Activated CD8-positive, alpha-beta memory T cell treated with anti-CD3 and anti-CD28 coated beads, Interleukin-2, amount 50 U/mL, for 4 hours (primary cell): ENCODE measurements at regions not wholly inside any gene's neighbourhood (a gene's known extent, or its start where the extent isn't known, plus 50 kb on each side); places are given as distances from the start of the nearest gene placed in this dataset.

ENCODE experiments used
- DNase-seq: peaks from one replicate; pipeline ENCODE4 v3.0.0-alpha.2; 2020

DNA sequence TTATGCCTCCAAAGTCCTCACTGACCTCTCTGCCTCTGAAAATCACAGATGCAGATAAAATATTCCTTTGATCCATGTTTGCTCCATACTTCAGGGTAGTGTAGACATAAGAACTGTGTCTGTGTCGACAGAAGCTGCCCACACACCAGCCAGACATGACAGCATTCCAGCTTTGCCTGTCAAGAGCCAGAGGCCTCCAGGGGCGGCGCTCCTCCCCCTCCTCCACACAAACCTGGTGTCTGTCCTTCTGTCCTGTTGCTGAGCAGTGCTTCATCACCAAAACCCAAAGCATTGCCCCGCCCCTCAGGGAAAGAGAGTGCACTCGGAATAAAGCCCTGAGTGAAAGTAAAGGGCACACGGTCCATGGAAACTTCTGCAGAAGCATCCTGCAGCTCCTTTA is 379.4 kb downstream of the FBXW7 start:
- DNase-seq = no peak

DNA sequence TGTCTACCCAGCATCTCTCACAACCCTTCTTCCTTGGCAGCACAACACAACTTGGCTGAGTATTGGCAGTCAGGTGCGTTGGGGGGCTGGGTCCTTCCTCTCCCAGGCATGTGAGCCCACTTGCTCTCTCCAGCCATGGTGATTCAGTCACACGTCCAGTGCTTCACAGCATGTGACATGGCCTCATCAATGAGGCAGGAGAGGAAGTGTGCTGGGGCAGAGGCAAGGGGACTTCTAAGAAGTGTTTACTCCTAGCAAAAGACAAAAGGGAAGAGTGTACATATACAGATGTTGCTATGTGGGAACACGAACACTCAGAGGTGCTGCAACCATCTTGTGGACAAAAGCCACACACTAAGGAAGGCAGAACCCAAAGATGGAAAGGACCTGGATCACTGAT is 380.8 kb downstream of the FBXW7 start:
- DNase-seq = no peak

DNA sequence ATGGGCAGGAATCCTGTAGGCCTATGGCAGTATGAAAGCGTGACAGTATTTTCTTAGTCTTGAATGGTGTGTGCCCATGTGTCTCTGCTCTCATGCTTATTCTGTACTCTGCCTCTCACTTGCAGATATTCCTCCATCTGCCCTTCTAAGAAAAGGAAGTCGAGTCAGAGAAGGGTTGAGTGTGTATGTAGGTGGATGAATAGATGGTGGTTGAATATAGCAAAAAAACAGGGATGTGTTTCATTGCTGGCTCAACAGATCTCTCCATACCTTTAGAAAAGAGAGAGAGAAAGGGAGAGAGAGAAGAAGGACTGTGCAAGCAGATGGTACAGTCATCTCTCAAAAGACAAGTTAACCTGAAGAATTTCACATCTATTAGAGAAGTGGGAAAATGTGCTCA is 381.5 kb downstream of the FBXW7 start:
- DNase-seq = no peak

DNA sequence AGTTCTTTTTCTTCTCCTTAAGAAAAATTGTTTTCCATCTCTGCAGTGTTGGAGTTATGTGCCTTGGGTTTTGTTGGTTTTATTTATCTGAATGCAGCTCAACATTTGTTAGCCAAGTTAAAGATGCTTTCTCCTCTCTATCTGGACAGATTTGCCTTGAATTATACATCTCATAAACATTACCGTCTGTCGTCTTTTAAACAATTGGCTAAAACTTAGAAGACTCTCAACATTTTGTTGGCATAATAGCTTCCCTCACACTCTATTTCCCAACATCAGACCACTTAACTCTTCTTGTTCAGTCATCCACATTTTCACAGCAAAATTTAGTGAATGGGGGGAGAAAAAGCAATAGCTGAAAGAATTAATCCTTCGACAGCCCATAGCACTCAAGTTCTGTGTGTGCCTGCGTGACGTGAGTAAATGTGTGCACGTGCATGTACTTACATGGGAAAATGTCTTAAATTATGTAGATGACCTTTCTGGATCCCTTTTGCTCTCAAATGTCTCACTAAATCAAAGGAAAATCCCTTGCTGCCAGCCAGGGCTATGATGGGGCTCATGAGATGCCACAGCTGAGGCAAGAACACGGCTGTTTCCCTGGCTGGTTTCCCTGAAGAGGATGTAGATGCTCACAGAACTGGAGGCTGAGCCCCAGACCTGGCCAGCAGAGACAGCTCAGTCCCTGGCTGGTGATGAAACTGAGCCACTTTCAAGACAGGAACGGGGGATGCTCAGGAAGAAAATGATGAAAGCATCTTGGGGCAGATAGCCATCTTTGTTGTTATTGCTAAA is 382.2 kb downstream of the FBXW7 start:
- no peak for DNase-seq

DNA sequence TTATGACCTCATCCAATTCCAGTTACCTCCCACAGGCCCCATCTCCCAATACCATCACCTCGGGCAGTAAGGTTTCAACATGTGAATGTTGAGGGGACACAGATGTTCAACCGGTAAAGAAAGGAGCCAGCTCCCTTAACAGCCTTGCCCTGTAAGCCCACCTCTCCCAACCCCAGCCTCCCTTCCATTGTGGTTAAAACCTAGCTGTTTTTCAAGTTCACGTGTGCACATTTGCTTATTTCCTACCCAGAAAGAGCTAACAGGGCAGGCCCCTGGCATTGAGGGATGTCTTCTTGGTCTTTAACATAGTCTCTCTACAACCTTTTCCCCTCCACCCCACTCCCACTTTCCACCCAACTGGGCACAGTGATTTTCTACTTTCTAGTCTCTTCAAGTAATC is 385.7 kb downstream of the FBXW7 start:
- DNase-seq = no peak

DNA sequence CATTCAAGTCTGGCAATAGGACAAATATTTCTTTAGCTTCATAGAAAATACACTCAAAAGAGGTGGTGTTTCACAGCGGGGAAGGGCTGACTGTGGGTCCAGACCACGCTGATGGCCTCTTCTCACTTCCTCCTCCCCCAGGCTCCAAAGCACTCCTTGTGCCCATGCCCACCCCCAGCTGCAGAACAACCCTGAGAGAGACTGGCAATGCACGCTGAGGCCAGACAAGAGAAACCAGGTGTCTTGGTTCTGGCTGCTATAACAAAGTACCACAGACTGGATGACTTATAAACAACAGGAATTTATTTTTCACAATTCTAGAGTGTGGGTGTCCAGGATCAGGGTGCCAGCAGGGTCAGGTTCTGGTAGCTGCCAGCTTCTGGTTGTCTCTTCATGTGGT is 386.1 kb downstream of the FBXW7 start:
- DNase-seq = no peak

DNA sequence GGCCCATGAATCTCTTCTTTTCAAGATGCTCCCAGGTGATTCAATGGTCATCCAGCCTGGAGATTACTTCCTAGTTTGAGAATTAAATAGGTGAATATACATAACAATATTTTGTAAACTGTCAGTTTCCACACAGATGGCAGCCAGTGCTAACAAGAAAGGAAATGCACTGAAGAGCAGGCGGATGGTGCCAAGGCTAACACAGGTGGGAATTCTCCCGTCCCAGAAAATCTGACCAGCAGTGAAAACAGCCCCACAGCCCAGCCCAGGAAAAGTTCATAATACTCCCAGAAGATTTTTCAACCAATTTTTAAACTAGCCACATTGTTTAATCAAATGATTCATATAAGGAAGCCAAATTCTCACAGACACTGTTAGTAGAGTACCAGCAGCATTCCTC is 387.2 kb upstream of the GATB start:
- DNase-seq = no peak

DNA sequence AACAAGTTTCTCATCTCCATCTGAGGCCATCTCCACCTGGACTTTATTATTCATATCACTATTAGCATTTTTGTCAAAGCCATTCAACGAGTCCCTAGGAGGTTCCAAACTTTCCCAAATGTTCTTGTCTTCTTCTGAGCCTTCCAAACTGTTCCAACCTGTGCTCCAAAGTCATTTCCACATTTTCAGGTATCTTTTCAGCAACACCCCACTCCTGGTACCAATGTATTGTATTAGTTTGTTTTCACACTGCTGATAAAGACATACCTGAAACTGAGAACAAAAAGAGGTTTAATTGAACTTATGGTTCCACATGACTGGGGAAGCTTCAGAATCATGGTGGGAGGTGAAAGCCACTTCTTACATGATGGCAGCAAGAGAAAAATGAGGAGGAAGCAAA is 385.4 kb upstream of the GATB start:
- no peak for DNase-seq

DNA sequence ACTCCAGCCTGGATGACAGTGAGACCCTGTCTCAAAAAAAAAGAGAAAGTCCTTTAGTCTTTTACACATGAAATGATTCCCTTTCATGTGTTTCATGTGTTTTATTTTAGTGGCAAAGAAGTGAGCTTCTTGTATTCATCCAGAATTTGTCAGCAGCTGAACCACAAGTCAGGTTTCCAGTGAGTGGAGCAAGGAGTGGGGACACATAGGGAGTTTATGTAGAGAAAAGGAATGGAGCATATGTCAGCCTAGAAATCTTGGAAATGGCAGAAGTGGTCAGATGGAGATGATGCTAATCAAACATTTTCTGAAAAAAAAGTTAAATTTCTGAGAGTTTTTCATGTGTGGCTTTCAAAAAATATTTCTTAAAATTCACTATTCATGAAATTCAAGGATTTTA is 383.0 kb upstream of the GATB start:
- no peak for DNase-seq

DNA sequence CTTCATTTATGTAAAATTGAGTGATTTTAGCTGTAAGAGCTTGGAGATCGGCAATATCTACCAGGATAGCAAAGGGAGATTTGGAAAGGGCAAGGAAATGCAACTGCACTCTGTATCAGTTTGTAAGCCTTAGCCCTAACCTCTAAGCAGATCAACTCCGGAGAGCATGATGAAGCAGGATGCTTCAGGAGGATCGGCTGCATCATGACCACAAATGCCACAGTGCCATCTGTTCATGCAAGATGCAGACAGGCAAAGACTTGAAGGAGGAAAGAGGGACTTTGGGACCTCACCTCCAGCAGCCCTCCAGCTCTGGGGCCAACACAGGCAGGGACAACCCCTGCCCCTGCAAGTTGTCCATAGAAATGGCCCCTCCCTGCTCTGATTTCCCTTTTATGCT is 377.6 kb upstream of the GATB start:
- DNase-seq = no peak

DNA sequence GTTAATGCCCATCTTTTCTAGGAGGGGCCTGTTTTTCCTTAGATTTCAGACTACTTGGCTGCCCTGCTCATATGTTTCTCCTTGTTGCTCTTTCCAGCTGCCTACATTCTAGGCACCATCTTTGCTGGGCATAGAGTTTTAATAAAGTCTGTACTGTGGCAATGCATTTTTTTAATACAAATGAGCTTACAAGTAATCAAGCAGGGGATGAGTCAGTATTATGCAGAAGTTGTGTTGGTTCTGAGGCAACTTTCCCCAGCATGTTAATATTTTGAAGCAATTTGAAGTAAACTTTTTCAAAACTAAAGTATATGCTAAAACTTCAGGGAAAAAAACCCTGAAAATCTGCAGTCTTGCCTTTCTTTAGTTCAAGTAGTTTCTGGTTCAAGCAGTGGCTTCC is 372.0 kb upstream of the GATB start:
- DNase-seq = no peak

DNA sequence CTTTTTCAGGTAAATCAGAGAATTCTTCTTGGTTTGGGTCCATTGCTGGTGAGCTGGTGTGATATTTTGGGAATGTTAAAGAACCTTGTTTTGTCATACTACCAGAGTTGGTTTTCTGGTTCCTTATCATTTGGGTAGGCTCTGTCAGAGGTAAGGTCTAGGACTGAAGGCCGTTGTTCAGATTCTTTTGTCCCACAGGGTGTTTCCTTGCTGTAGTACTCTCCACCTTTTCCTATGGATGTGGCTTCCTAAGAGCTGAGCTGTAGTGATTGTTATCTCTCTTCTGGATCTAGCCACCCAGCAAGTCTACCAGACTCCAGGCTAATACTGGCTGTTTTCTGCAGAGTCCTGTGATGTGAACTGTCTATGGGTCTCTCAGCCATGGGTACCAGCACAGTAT is 367.5 kb upstream of the GATB start:
- no peak for DNase-seq

DNA sequence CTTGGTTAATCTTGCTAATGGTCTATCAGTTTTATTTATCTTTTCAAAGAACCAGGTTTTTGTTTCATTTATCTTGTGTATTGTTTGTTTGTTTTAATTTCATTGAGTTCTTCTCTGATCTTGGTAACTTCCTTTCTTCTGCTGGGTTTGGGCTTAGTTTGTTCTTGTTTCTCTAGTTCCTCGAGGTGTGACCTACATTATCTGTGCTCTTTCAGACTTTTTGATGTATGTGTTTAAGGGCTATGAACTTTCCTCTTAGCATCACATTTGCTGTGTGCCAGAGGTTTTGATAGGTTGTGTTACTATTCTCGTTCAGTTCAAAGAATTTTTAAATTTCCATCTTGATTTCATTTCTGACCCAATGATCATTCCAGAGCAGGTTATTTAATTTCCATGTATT is 365.4 kb upstream of the GATB start:
- DNase-seq = no peak

DNA sequence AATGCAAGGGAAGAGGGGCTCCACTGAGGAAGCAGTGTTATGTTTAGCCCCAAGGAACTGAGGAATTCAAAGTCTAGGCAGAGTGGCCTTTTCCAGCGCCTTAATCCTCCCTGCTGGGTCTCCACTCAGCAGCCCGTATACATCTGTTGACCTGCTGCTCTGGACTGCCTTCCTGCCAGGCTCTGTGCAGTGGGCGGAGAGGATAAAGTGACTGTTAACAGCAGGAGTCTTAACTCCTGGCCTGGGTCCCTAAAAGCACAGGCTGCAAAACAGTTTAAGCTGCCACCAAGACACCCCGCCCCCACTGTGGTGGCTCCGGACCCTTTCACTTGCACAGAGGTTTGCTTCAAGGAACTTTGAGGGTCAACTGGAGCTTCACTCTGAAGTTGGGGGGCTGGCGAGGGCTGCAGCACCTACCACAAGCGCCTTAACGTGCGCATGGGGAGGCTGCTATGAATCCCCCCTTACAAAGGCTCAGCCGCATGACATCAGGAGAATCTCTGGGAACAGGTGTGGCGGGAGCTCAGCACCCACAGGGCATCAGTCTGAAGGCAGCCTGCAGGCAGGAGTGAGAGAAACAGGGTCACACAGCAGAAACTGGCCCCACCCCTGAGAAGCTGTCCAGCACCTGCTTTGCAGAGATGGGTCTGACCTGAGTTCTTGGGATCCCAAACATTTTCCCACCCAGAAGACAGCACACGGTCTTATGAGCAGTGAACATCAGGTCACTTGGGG is 358.2 kb upstream of the GATB start:
- DNase-seq = no peak

DNA sequence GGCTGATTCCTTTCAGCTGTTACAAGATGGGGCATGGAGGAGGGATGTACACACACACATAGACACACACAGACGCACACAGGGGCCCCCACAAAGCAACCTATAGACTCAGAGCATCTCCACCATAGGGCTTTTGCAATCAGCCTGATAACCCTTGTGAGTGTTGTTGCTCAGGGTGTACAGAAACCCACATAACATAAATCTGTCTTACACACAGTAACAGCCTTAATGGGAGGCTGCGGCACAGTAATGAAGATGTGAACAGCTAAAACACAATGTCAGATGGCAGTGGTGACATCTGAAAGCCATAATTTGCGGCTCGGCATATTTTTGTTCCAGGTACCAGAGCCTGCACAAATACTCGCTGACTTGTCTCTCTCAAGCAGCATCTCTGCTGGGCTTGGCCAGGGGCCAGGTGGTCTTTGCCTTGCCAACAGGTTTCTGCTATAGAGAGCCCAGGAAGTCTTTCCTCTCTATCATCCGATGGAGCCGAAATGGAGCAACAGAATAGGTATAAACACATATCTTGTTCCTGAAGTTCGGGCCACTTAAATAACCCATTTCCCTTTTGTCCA is 357.2 kb upstream of the GATB start:
- DNase-seq = no peak

DNA sequence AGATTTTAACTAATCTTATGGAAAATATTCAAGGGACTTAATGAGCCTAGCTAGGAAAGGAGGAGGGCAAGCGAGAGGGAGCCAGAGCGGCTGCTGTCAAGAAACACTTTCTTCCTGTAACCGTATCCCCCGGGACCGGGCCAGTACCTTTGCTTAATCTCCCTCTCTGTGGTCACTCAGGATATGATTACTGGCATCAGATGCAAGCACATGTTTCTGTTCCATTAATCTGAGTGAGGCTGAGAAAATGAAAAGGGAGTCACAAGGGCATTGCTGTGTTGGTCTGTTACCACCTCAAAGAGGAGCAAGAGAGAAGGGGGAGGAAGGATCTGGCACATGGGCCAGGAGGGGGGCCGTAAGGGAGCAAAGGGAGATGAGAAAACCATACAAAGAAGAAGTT is 356.7 kb upstream of the GATB start:
- DNase-seq = no peak

DNA sequence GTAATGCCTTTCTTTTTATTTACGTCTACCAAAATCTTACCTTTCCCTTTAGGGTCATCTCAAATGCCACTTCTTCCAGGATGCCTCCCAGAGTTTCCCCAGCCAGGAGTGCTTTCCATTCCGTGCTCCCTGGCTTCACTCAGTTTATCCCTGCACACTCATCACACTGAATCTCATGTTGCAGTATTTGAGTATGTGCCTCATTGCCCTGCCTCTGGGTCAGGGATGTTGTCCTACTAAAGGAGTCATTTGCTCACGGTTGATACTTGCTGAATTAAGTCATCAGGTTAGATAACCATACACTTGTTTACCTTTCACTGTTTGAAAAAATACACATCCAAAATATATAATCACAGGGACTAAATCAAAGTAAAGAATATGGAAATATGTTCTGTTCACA is 356.2 kb upstream of the GATB start:
- DNase-seq = no peak

DNA sequence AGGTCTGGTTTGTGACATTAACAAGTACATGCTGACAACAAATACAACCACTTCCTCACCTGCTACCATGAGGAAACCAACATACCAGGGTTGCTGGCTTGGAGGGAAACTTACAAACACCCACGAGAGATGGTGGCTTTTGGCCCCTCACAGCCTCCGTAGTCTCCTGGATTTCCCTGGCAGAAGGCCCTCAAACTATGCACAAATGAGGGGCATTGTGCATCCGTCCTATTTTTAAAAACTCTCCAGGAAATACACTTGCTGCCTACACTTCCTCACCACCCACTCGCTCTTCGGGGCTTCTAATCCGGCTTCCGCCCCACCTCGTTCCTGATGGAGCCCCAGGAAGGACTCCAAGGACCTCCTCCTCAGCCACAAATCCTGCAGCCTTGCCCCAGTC is 355.0 kb upstream of the GATB start:
- peak; percentile 39 for DNase-seq

DNA sequence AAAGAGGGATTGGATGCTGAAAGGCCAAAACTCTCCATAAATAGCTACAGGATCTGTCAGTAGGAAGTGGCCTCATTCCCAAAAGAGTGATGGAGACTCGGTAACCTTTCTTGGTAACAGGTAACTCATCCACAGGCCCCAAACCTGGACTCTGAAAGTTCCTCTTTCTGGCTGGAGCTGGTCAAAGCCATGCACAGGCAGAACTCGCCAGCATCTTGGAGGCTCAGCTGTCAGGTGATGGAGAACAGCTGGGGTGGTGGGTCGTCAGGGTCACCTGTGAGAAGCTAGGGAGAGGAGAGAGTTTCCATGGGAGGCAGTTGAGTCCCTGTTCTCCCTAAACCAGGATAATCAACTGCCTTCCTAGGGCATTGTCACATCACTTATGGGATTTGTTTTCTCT is 354.3 kb upstream of the GATB start:
- DNase-seq = no peak

DNA sequence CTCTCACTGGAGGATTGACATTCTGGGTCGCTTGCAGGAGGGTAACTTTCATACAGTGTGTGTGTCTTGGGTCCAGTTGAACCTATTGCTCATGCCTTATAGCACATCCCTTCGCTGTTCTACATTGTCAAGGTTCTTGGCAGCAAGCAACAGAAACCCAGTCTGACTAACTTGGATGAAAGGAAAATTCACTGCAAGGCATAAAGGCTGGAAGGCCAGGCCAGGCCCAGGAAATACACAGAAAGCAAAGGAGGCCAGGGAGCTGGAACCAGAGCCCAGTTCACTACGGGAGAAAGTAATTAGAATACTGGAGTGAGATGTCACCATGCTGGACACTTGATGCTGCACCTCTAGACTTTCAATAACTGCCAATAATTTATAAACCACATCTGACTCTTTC is 353.8 kb upstream of the GATB start:
- no peak for DNase-seq

DNA sequence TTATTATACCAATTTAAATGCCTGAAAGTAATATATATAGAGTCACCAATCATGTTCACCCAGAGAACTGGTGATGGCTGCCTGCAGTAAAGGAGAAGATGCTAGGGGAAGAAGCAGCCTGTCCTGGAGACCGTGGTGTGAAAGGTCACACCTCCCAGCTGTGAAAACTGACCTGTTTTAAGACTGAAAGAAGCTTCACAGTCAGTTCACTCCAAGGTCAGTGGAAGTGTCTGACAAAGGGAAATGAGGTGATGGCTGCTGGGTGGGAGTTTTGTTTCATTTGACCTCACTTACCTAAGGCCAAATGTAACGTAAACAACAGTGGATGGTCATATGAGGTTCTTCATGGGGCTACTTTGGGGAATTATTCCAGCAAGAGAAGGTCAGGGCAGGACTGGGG is 352.1 kb upstream of the GATB start:
- no peak for DNase-seq

DNA sequence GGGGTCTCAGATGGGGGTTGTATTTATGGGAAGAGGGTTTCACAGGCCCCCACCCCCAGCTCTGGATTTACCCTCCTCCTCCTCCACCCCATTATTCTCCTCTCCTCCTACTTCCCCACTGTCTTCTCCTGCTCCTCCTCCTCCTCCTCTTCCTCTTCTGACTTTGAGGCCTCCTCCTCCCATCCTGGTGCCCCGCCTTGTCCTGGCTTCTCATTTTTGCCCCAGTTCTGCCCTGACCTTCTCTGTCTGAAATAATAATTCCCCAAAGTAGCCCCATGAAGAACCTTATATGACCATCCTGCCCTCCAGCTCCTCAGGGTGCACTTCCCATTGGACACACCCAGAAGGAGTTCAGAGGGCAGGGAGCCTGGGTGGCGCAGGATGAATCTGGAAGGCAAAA is 351.4 kb upstream of the GATB start:
- DNase-seq = no peak

DNA sequence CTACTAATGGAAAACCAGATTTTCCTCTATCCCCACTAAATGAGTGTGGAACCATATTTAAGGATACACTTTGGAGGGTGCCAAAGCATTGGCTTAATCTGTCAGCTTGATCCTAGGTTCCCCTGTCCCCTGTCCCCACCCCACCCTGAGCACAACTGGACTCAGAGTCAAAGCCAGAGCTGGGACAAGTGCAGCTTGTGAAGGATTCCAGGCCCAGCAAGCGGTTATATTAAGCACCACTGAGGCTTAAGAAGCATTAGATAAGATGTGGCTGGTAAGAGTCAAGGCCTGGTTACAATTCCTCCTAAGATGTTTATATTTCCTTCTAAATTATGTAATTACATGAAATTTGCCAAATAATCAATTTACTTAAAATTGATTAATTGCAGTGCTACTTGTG is 350.0 kb upstream of the GATB start:
- no peak for DNase-seq
